Loucy (cell line): ENCODE measurements at regions not wholly inside any gene's neighbourhood (a gene's known extent, or its start where the extent isn't known, plus 50 kb on each side); places are given as distances from the start of the nearest gene placed in this dataset.

Source experiments
- EZH2phosphoT487 ChIP-seq: fragments of 200-600 bp; IDR thresholded peaks from 2 replicates; pipeline ENCODE4 v1.6.1; 2018; ENCODE audit warnings: antibody characterized with exemption, mild to moderate bottlenecking, moderate library complexity, borderline replicate concordance
- TF ChIP-seq, protein P1 (sequence below): fragments of 200-600 bp; sonication (generic); conservative IDR thresholded peaks from 2 replicates; pipeline ENCODE4 v1.5.1; 2014; ENCODE audit warnings: mild to moderate bottlenecking, antibody characterized with exemption, low read length

DNA sequence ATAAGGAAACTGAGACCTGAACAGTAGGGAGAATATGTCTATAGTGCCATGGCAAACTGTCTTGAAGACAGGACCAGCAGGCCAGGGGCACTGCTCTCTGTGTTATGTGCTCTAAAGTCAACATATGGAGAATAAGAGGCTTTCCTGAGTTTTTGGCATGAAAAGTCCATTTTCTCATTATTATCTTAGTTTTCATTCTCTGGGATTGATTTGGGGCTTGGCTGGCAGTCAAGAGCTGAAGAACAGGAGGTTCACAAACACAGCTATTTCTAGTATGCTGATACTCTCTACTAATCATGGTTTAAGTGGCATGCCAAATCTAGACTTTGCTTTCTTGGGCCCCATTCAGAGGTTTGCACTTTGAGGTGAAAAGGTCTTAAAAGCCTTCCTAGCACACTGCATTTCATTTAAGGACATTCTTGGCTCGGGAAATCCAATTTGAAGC lies 404.4 kb downstream of the ZNF608 start:
- TF ChIP-seq, protein P1, sequence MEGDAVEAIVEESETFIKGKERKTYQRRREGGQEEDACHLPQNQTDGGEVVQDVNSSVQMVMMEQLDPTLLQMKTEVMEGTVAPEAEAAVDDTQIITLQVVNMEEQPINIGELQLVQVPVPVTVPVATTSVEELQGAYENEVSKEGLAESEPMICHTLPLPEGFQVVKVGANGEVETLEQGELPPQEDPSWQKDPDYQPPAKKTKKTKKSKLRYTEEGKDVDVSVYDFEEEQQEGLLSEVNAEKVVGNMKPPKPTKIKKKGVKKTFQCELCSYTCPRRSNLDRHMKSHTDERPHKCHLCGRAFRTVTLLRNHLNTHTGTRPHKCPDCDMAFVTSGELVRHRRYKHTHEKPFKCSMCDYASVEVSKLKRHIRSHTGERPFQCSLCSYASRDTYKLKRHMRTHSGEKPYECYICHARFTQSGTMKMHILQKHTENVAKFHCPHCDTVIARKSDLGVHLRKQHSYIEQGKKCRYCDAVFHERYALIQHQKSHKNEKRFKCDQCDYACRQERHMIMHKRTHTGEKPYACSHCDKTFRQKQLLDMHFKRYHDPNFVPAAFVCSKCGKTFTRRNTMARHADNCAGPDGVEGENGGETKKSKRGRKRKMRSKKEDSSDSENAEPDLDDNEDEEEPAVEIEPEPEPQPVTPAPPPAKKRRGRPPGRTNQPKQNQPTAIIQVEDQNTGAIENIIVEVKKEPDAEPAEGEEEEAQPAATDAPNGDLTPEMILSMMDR, result no peak
- TF ChIP-seq EZH2phosphoT487, result no peak
